Endothelial cell of umbilical vein (primary cell): ENCODE measurements at regions not wholly inside any gene's neighbourhood (a gene's known extent, or its start where the extent isn't known, plus 50 kb on each side); places are given as distances from the start of the nearest gene placed in this dataset.

Source experiments
- BruUV-seq: library from RNA; stranded (reverse); fragments of 400-500 nt; replicated peaks from 2 replicates; lab custom pipeline; 2021; lab: Mats Ljungman, UMichigan
- CTCF ChIA-PET: fragments of 300-600, 350-600 bp; sonication (Branson Sonifier 250); formaldehyde crosslinking; loops from one replicate; lab custom pipeline; 2021; ENCODE audit warnings: antibody characterized with exemption, inconsistent platforms; lab: Charles Lee
- POLR2A ChIA-PET: fragments of 300-600, 350-600 bp; sonication (Branson Sonifier 250); formaldehyde crosslinking; loops from one replicate; lab custom pipeline; 2021; ENCODE audit warnings: antibody characterized with exemption, inconsistent platforms; lab: Charles Lee
- DNase-seq: peaks from one replicate; pipeline ENCODE4 v3.0.0-alpha.2; 2011; ENCODE audit warnings: low read depth, low spot score
- FAIRE-seq: peaks from 2 replicates; lab custom pipeline; 2011; peaks lifted over from hg19 to GRCh38; lab: Jason Lieb, UNC
- H2AFZ ChIP-seq: 2 replicates; pipeline ENCODE4 v1.6.0; 2012; ENCODE audit warnings: low read depth, low read length, control low read depth, inconsistent platforms
- H3K27ac ChIP-seq: 2 replicates; pipeline ENCODE4 v1.5.1; 2011; ENCODE audit warnings: low read depth, mild to moderate bottlenecking, control low read depth, low read length, moderate library complexity; ENCODE audit not compliant: insufficient read depth
- H3K27me3 ChIP-seq, 2 experiments: 2 replicates each; pipeline versions ENCODE4 v1.6.0 to v1.6.1; 2011; ENCODE audit warnings: low read length in 2 of 2, mixed read lengths in 1 of 2; ENCODE audit not compliant: control insufficient read depth in 2 of 2, insufficient read depth in 2 of 2
- H3K36me3 ChIP-seq, 2 experiments: 2 replicates in 1 of 2; 3 replicates in 1 of 2; pipeline ENCODE4 v1.5.1; 2011; ENCODE audit warnings: low read length in 2 of 2, mild to moderate bottlenecking in 1 of 2, moderate library complexity in 1 of 2; ENCODE audit not compliant: control insufficient read depth in 2 of 2, insufficient read depth in 2 of 2; ENCODE audit errors: extremely low read depth in 1 of 2
- H3K4me1 ChIP-seq: 3 replicates; pipeline ENCODE4 v1.5.1; 2011; ENCODE audit warnings: mild to moderate bottlenecking, low read length; ENCODE audit not compliant: control insufficient read depth, insufficient read depth; ENCODE audit errors: extremely low read depth
- H3K4me2 ChIP-seq: 2 replicates; pipeline ENCODE4 v1.6.1; 2011; ENCODE audit warnings: low read length, control low read depth, mixed read lengths; ENCODE audit not compliant: insufficient read depth
- H3K4me3 ChIP-seq, 3 experiments: fragments of 200-600 bp in 1 of 3; sonication (generic), shearing (Covaris generic) in 1 of 3; replicated peaks in 1 of 3; 2 replicates each; pipeline ENCODE4 v1.5.1; 2011 to 2016; ENCODE audit warnings: control low read depth in 3 of 3, low read length in 3 of 3, mild to moderate bottlenecking in 2 of 3, inconsistent platforms in 1 of 3, low read depth in 1 of 3, moderate library complexity in 1 of 3; ENCODE audit not compliant: insufficient read depth in 1 of 3
- H3K79me2 ChIP-seq: 2 replicates; pipeline ENCODE4 v1.6.0; 2012; ENCODE audit warnings: low read length, inconsistent platforms; ENCODE audit not compliant: control insufficient read depth, insufficient read depth
- H3K9ac ChIP-seq: replicated peaks from 2 replicates; pipeline ENCODE3; 2011; ENCODE audit warnings: low read length, control low read depth; ENCODE audit not compliant: insufficient read depth; ENCODE audit errors: extremely low read depth
- H3K9me1 ChIP-seq: replicated peaks from 3 replicates; pipeline ENCODE4 v1.6.0; 2011; ENCODE audit warnings: mild to moderate bottlenecking, low read length; ENCODE audit not compliant: control insufficient read depth, insufficient read depth; ENCODE audit errors: extremely low read depth
- H3K9me3 ChIP-seq: replicated peaks from 2 replicates; pipeline ENCODE4 v1.5.1; 2012; ENCODE audit warnings: low read length, inconsistent platforms; ENCODE audit not compliant: control insufficient read depth, insufficient read depth
- H4K20me1 ChIP-seq: replicated peaks from 2 replicates; pipeline ENCODE3; 2011; ENCODE audit warnings: mild to moderate bottlenecking, low read length; ENCODE audit not compliant: control insufficient read depth, insufficient read depth; ENCODE audit errors: extremely low read depth
- EZH2 ChIP-seq: IDR thresholded peaks from 2 replicates; pipeline ENCODE4 v1.6.1; 2012; ENCODE audit warnings: borderline replicate concordance, low read depth, mild to moderate bottlenecking, moderate library complexity, low read length, inconsistent platforms; ENCODE audit not compliant: severe bottlenecking
- FOS ChIP-seq: IDR thresholded peaks from 2 replicates; pipeline ENCODE4 v1.6.1; 2011; ENCODE audit warnings: mild to moderate bottlenecking, low read length, moderate library complexity, borderline replicate concordance; ENCODE audit not compliant: insufficient read depth
- GATA2 ChIP-seq: IDR thresholded peaks from 2 replicates; pipeline ENCODE4 v1.7.0; 2011; ENCODE audit warnings: low read depth, mild to moderate bottlenecking, moderate library complexity, mixed read lengths, low read length; ENCODE audit not compliant: insufficient read length, insufficient read depth
- JUN ChIP-seq: IDR thresholded peaks from 2 replicates; pipeline ENCODE4 v1.6.1; 2011; ENCODE audit warnings: borderline replicate concordance, low read depth; ENCODE audit not compliant: insufficient read length, insufficient read depth
- MYC ChIP-seq: IDR thresholded peaks from one replicate; pipeline ENCODE4 v1.6.1; 2011; ENCODE audit warnings: mild to moderate bottlenecking, low read depth, low read length
- POLR2A ChIP-seq: IDR thresholded peaks from 2 replicates; pipeline ENCODE4 v1.6.1; 2012; ENCODE audit warnings: low read depth, mild to moderate bottlenecking, control low read depth, low read length
- POLR2AphosphoS5 ChIP-seq: IDR thresholded peaks from 2 replicates; pipeline ENCODE4 v1.6.1; 2012; ENCODE audit warnings: low read depth, mild to moderate bottlenecking, control low read depth, low read length, moderate library complexity; ENCODE audit not compliant: insufficient read depth
- dilution Hi-C: fragments of 300-500 bp; cut with MboI; formaldehyde crosslinking; loops from one replicate; pipeline ENCODE4 v1.15.0; 2019; ENCODE audit warnings: low sequenced_read_pairs; ENCODE audit not compliant: extremely low pct_ligation_motif_present
- intact Hi-C: fragments of 100-400 bp; cut with micrococcal nuclease; formaldehyde crosslinking; loops from one replicate; pipeline ENCODE4 v1.10.0; 2022
- TF ChIP-seq, protein P1 (sequence below), 2 donors: IDR thresholded peaks; 1 replicate in 1 of 2; 2 replicates in 1 of 2; pipeline ENCODE4 v1.5.1; 2011; ENCODE audit warnings: low read length in 2 of 2, mild to moderate bottlenecking in 2 of 2, moderate library complexity in 2 of 2, control low read depth in 1 of 2, inconsistent platforms in 1 of 2, low read depth in 1 of 2; ENCODE audit not compliant: insufficient read depth in 1 of 2; ENCODE audit errors: extremely low read depth in 1 of 2
- TF ChIP-seq, protein P2 (sequence below): IDR thresholded peaks from 2 replicates; pipeline ENCODE4 v1.6.1; 2011; ENCODE audit not compliant: insufficient read depth, insufficient read length

GRCh38 chr3:194874206-194874605, 188.5 kb downstream of the FAM43A start:
- Histone ChIP-seq H3K27me3 (no peaks in the 10 kb centered on the region), H3K4me2 (no peak overlapping the region), H3K36me3 (no peaks in the 10 kb centered on the region), H4K20me1 (no peaks in the 10 kb centered on the region), H3K4me3 (no peak overlapping the region), H3K9ac (no peak overlapping the region), H3K9me1 (no peaks in the 10 kb centered on the region), H2AFZ (no peak overlapping the region), H3K79me2 (no peaks in the 10 kb centered on the region), H3K27ac (no peak overlapping the region), H3K4me1 (peaks cover 33% of the 10 kb centered on the region), H3K9me3 (no peaks in the 10 kb centered on the region)
- no TSS peak for BruUV-seq
- ChIA-PET CTCF (no interaction called here), POLR2A (no interaction called here)
- TF ChIP-seq, protein P1, sequence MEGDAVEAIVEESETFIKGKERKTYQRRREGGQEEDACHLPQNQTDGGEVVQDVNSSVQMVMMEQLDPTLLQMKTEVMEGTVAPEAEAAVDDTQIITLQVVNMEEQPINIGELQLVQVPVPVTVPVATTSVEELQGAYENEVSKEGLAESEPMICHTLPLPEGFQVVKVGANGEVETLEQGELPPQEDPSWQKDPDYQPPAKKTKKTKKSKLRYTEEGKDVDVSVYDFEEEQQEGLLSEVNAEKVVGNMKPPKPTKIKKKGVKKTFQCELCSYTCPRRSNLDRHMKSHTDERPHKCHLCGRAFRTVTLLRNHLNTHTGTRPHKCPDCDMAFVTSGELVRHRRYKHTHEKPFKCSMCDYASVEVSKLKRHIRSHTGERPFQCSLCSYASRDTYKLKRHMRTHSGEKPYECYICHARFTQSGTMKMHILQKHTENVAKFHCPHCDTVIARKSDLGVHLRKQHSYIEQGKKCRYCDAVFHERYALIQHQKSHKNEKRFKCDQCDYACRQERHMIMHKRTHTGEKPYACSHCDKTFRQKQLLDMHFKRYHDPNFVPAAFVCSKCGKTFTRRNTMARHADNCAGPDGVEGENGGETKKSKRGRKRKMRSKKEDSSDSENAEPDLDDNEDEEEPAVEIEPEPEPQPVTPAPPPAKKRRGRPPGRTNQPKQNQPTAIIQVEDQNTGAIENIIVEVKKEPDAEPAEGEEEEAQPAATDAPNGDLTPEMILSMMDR (IDR thresholded peaks at IDR 0.05; ENCODE audit: extremely low read depth in 1 of 2, insufficient read depth in 1 of 2, low read depth in 1 of 2, low read length in 2 of 2), result no peak
- no peak for TF ChIP-seq FOS
- no peak for TF ChIP-seq MYC
- TF ChIP-seq, protein P2, sequence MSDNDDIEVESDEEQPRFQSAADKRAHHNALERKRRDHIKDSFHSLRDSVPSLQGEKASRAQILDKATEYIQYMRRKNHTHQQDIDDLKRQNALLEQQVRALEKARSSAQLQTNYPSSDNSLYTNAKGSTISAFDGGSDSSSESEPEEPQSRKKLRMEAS, result no peak
- TF ChIP-seq GATA2, result no peak
- TF ChIP-seq POLR2A, result no peak
- TF ChIP-seq POLR2AphosphoS5, result no peak
- no peak for TF ChIP-seq JUN
- no peak for TF ChIP-seq EZH2
- intact Hi-C loops (no loop called here), dilution Hi-C loops (no loop called here)
- no peak for DNase-seq
- no peak for FAIRE-seq
